ENCODE measurements at regions not wholly inside any gene's neighbourhood (a gene's known extent, or its start where the extent isn't known, plus 50 kb on each side); places are given as distances from the start of the nearest gene placed in this dataset.

- Histone ChIP-seq H3K27ac (no peak overlapping the region), H3K4me3 (no peak overlapping the region), H3K4me1 (replicated peaks in 1 of 2) (peaks cover 0 to 10% of the 10 kb centered on the region in 2 donors)
- in situ Hi-C loops (cut with MboI; ENCODE audit: low pct_unique_long_range_greater_than_20kb in 2 of 9, low sequenced_read_pairs in 9 of 9, unreplicated experiment in 9 of 9): loop anchor here in 1 of 9 experiments (25.0 kb wide), 1 partner anchor 227 kb away; no protein-coding TSS in a partner anchor
- 100% methylated on average over 1 of the region's 2 CpGs; no CpG with 5 or more reads in 6 of the 10 experiments for WGBS, 10 experiments
- no peak for ATAC-seq (replicated peaks in 6 of 8)
Observed at GRCh38 chr6:14464716-14465115, 347.1 kb downstream of the CD83 start.

GRCh38 chr6:14466278-14466677 is 348.7 kb downstream of the CD83 start:
- WGBS, 10 experiments: 54 to 100% (median 87%) methylated on average over 1 to 4 of the region's 4 CpGs
- H3K27ac ChIP-seq: no peak overlapping the region
- H3K4me1 ChIP-seq (replicated peaks in 1 of 2): peaks cover 0 to 10% of the 10 kb centered on the region in 2 donors
- ATAC-seq (replicated peaks in 6 of 8): no peak
- H3K4me3 ChIP-seq: no peak overlapping the region
- in situ Hi-C loops (cut with MboI; ENCODE audit: low pct_unique_long_range_greater_than_20kb in 2 of 9, low sequenced_read_pairs in 9 of 9, unreplicated experiment in 9 of 9): loop anchor here in 1 of 9 experiments (25.0 kb wide), 1 partner anchor 229 kb away; no protein-coding TSS in a partner anchor

GRCh38 chr6:14467591-14467990 is 350.0 kb downstream of the CD83 start:
- in situ Hi-C loops (cut with MboI; ENCODE audit: low pct_unique_long_range_greater_than_20kb in 2 of 9, low sequenced_read_pairs in 9 of 9, unreplicated experiment in 9 of 9): loop anchor here in 1 of 9 experiments (25.0 kb wide), 1 partner anchor 230 kb away; no protein-coding TSS in a partner anchor
- peak in 4 of 8 experiments; percentile 21 to 42 (median 32) for ATAC-seq (replicated peaks in 6 of 8)
- H3K4me3 ChIP-seq: no peak overlapping the region
- H3K4me1 ChIP-seq (replicated peaks in 1 of 2): peaks cover 3 to 10% of the 10 kb centered on the region in 2 donors
- no peak overlapping the region for H3K27ac ChIP-seq
- 15 to 100% (median 55%) methylated on average over 2 of the region's 2 CpGs; no CpG with 5 or more reads in 2 of the 10 experiments for WGBS, 10 experiments

- in situ Hi-C loops (cut with MboI; ENCODE audit: low pct_unique_long_range_greater_than_20kb in 2 of 9, low sequenced_read_pairs in 9 of 9, unreplicated experiment in 9 of 9): loop anchor here in 1 of 9 experiments (25.0 kb wide), 1 partner anchor 231 kb away; no protein-coding TSS in a partner anchor
- ATAC-seq (replicated peaks in 6 of 8): peak in 1 of 8 experiments; percentile 54
- H3K27ac ChIP-seq: no peak overlapping the region
- peaks cover 8 to 10% of the 10 kb centered on the region in 2 donors for H3K4me1 ChIP-seq (replicated peaks in 1 of 2)
- WGBS, 10 experiments: 33 to 90% (median 70%) methylated on average over 1 to 4 of the region's 4 CpGs; no CpG with 5 or more reads in 1 of the 10 experiments
- no peak overlapping the region for H3K4me3 ChIP-seq
Observed at GRCh38 chr6:14468647-14469321, 351.2 kb downstream of the CD83 start.

- WGBS, 10 experiments: 67 to 92% (median 85%) methylated on average over 1 to 3 of the region's 3 CpGs; no CpG with 5 or more reads in 2 of the 10 experiments
- H3K4me1 ChIP-seq (replicated peaks in 1 of 2): peaks cover 8 to 10% of the 10 kb centered on the region in 2 donors
- no peak for ATAC-seq (replicated peaks in 6 of 8)
- no peak overlapping the region for H3K4me3 ChIP-seq
- H3K27ac ChIP-seq: no peak overlapping the region
- in situ Hi-C loops (cut with MboI; ENCODE audit: low pct_unique_long_range_greater_than_20kb in 2 of 9, low sequenced_read_pairs in 9 of 9, unreplicated experiment in 9 of 9): loop anchor here in 1 of 9 experiments (25.0 kb wide), 1 partner anchor 233 kb away; no protein-coding TSS in a partner anchor
Observed at GRCh38 chr6:14470101-14470500, 352.5 kb downstream of the CD83 start.

- Histone ChIP-seq H3K4me3 (no peak overlapping the region), H3K27ac (no peak overlapping the region)
- no peak for ATAC-seq (replicated peaks in 6 of 8)
Observed at GRCh38 chr6:14470671-14471070, 353.1 kb downstream of the CD83 start.

GRCh38 chr6:14472255-14472985 is 354.8 kb downstream of the CD83 start:
- WGBS, 10 experiments: 0 to 100% (median 56%) methylated on average over 1 to 2 of the region's 3 CpGs; no CpG with 5 or more reads in 2 of the 10 experiments

More at GRCh38 chr6:14470671-14471070, 353.1 kb downstream of the CD83 start:
- H3K4me1 ChIP-seq (replicated peaks in 1 of 2): peaks cover 8 to 10% of the 10 kb centered on the region in 2 donors
- in situ Hi-C loops (cut with MboI; ENCODE audit: low pct_unique_long_range_greater_than_20kb in 2 of 9, low sequenced_read_pairs in 9 of 9, unreplicated experiment in 9 of 9): loop anchor here in 1 of 9 experiments (25.0 kb wide), 1 partner anchor 233 kb away; no protein-coding TSS in a partner anchor
- WGBS, 10 experiments: 60 to 100% (median 79%) methylated on average over 1 to 3 of the region's 3 CpGs

GRCh38 chr6:14472986-14473337 is 355.4 kb downstream of the CD83 start:
- WGBS, 10 experiments: 16 to 100% (median 78%) methylated on average over 1 to 8 of the region's 9 CpGs; no CpG with 5 or more reads in 3 of the 10 experiments

More at GRCh38 chr6:14472255-14472985, 354.8 kb downstream of the CD83 start:
- ATAC-seq (replicated peaks in 6 of 8): peak in 6 of 8 experiments; percentile 40 to 75 (median 60)
- H3K4me1 ChIP-seq (replicated peaks in 1 of 2): peaks cover 14 to 17% of the 10 kb centered on the region in 2 donors
- in situ Hi-C loops (cut with MboI; ENCODE audit: low pct_unique_long_range_greater_than_20kb in 2 of 9, low sequenced_read_pairs in 9 of 9, unreplicated experiment in 9 of 9): loop anchor here in 1 of 9 experiments (25.0 kb wide), 1 partner anchor 235 kb away; no protein-coding TSS in a partner anchor
- H3K27ac ChIP-seq: no peak overlapping the region
- no peak overlapping the region for H3K4me3 ChIP-seq

GRCh38 chr6:14474816-14475215 is 357.2 kb downstream of the CD83 start:
- peak in 2 of 8 experiments; percentile 16 to 23 for ATAC-seq (replicated peaks in 6 of 8)
- no peak overlapping the region for H3K4me3 ChIP-seq
- 100% methylated on average over 1 of the region's 2 CpGs; no CpG with 5 or more reads in 8 of the 10 experiments for WGBS, 10 experiments
- peaks cover 10 to 19% of the 10 kb centered on the region in 2 donors for H3K4me1 ChIP-seq (replicated peaks in 1 of 2)
- in situ Hi-C loops (cut with MboI; ENCODE audit: low pct_unique_long_range_greater_than_20kb in 2 of 9, low sequenced_read_pairs in 9 of 9, unreplicated experiment in 9 of 9): loop anchor here in 1 of 9 experiments (25.0 kb wide), 1 partner anchor 238 kb away; no protein-coding TSS in a partner anchor
- H3K27ac ChIP-seq: no peak overlapping the region

More at GRCh38 chr6:14472986-14473337, 355.4 kb downstream of the CD83 start:
- ATAC-seq (replicated peaks in 6 of 8): peak in 4 of 8 experiments; percentile 14 to 47 (median 42)
- Histone ChIP-seq H3K27ac (no peak overlapping the region), H3K4me1 (replicated peaks in 1 of 2) (peaks cover 12 to 19% of the 10 kb centered on the region in 2 donors), H3K4me3 (no peak overlapping the region)
- in situ Hi-C loops (cut with MboI; ENCODE audit: low pct_unique_long_range_greater_than_20kb in 2 of 9, low sequenced_read_pairs in 9 of 9, unreplicated experiment in 9 of 9): loop anchor here in 1 of 9 experiments (25.0 kb wide), 1 partner anchor 236 kb away; no protein-coding TSS in a partner anchor

GRCh38 chr6:14475306-14475705 is 357.7 kb downstream of the CD83 start:
- no peak for ATAC-seq (replicated peaks in 6 of 8)
- in situ Hi-C loops (cut with MboI; ENCODE audit: low pct_unique_long_range_greater_than_20kb in 2 of 9, low sequenced_read_pairs in 9 of 9, unreplicated experiment in 9 of 9): no loop called here
- peaks cover 10 to 19% of the 10 kb centered on the region in 2 donors for H3K4me1 ChIP-seq (replicated peaks in 1 of 2)
- no peak overlapping the region for H3K4me3 ChIP-seq
- WGBS, 10 experiments: 20 to 88% (median 80%) methylated on average over 1 to 2 of the region's 2 CpGs; no CpG with 5 or more reads in 1 of the 10 experiments
- H3K27ac ChIP-seq: no peak overlapping the region

GRCh38 chr6:14476793-14477531 is 359.4 kb downstream of the CD83 start:
- 8 to 79% (median 30%) methylated on average over 2 to 8 of the region's 12 CpGs; no CpG with 5 or more reads in 2 of the 10 experiments for WGBS, 10 experiments
- Histone ChIP-seq H3K27ac (no peak overlapping the region), H3K4me1 (replicated peaks in 1 of 2) (peaks cover 10 to 19% of the 10 kb centered on the region in 2 donors), H3K4me3 (no peak overlapping the region)
- in situ Hi-C loops (cut with MboI; ENCODE audit: low pct_unique_long_range_greater_than_20kb in 2 of 9, low sequenced_read_pairs in 9 of 9, unreplicated experiment in 9 of 9): no loop called here
- ATAC-seq (replicated peaks in 6 of 8): peak; percentile 48 to 85 (median 74)

GRCh38 chr6:14477559-14477958 is 360.0 kb downstream of the CD83 start:
- ATAC-seq (replicated peaks in 6 of 8): no peak
- in situ Hi-C loops (cut with MboI; ENCODE audit: low pct_unique_long_range_greater_than_20kb in 2 of 9, low sequenced_read_pairs in 9 of 9, unreplicated experiment in 9 of 9): no loop called here
- no peak overlapping the region for H3K4me3 ChIP-seq
- peaks cover 10 to 16% of the 10 kb centered on the region in 2 donors for H3K4me1 ChIP-seq (replicated peaks in 1 of 2)
- 43 to 94% (median 70%) methylated on average over 2 to 7 of the region's 7 CpGs; no CpG with 5 or more reads in 1 of the 10 experiments for WGBS, 10 experiments
- H3K27ac ChIP-seq: no peak overlapping the region

Measured in motor neuron (in vitro differentiated cells).